Activated T-helper 2 cell treated with anti-CD3 and anti-CD28 coated beads, Interferon-gamma antibody, Interleukin-2, Interleukin-4, amounts not matched to agents 10 μg/mL and 5 μg/mL and 100 μg/mL, durations not matched to agents 14 hours and 24 hours and 36 hours (primary cell): ENCODE measurements at regions not wholly inside any gene's neighbourhood (a gene's known extent, or its start where the extent isn't known, plus 50 kb on each side); places are given as distances from the start of the nearest gene placed in this dataset.

ENCODE experiments used
- DNase-seq: peaks from one replicate; pipeline ENCODE4 v3.0.0; 2021; ENCODE audit warnings: low spot score
- H3K27ac Mint-ChIP-seq: one replicate; pipeline ENCODE4 v1.8.0; 2021; ENCODE audit warnings: mixed read lengths
- H3K27me3 Mint-ChIP-seq: one replicate; pipeline ENCODE4 v1.8.0; 2021; ENCODE audit warnings: low read depth, mixed read lengths
- H3K36me3 Mint-ChIP-seq: one replicate; pipeline ENCODE4 v1.8.0; 2021; ENCODE audit warnings: low read depth, mixed read lengths
- H3K4me1 Mint-ChIP-seq: one replicate; pipeline ENCODE4 v1.8.0; 2021; ENCODE audit warnings: low read depth, mixed read lengths
- H3K4me3 Mint-ChIP-seq: one replicate; pipeline ENCODE4 v1.8.0; 2021; ENCODE audit warnings: low read depth, mild to moderate bottlenecking, moderate library complexity, mixed read lengths
- H3K9me3 Mint-ChIP-seq: one replicate; pipeline ENCODE4 v1.8.0; 2021; ENCODE audit warnings: mixed read lengths
- intact Hi-C: fragments of 100-400 bp; cut with micrococcal nuclease; formaldehyde crosslinking; loops from one replicate; pipeline ENCODE4 v1.15.1; 2023

DNA sequence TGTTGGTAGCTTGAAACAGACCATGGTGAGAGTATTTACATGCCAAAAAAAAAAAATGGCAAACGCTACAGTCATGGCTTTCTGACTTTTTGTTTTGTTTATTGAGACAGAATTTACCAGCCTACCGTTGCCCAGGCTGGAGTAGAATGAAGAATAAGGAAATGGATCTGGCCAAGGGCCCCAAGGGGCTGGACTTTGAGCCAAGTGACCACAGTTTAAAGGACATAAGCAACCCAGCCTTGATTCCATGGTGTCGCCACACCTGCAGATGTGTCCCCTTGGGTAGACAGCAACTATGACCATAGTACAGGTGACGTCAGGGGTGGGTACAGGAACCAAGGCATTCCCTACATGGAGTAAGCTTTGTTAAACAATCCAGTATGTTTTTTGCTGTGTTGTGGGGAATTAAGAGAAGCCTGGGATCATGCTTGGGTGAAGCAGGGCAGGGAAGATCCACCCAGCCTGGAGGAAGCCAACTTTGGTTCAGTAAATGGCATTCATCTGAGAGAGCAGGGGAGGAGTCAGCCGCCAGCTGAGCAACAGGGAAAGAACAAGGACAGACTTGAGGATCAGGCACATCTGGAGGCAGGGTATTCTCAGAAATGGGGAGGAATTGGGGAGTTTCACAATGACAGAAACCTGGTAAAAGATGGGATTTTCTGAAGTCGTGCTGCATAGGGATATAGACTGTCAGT is 110.3 kb upstream of the SH3BP4 start:
- Mint-ChIP-seq H3K27ac (no peak overlapping the region), H3K9me3 (no peaks in the 10 kb centered on the region), H3K4me1 (no peaks in the 10 kb centered on the region), H3K27me3 (no peaks in the 10 kb centered on the region), H3K36me3 (no peaks in the 10 kb centered on the region), H3K4me3 (no peak overlapping the region)
- intact Hi-C loops: no loop called here
- DNase-seq: no peak

DNA sequence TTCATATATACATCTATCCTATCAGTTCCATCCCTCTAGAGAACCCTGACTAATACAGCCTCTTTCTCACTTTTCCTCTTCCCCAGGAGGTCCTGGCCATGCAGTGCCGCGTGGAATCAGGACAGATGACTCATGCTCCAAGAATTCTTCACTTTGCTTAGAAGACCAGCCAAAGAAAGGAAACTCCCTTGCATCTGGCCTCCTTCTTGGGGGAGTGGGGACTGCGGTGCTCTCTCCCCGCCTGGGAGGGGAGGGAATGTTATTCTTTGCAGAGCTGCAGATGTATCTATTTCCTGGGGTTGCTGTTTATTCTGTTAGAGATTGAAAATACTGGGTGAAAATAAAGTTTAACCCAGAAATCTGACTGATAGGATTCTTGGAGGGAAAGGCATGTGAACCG is 111.5 kb upstream of the SH3BP4 start:
- Mint-ChIP-seq H3K27me3 (no peaks in the 10 kb centered on the region), H3K4me1 (no peaks in the 10 kb centered on the region), H3K36me3 (no peaks in the 10 kb centered on the region), H3K4me3 (no peak overlapping the region), H3K27ac (no peak overlapping the region), H3K9me3 (no peaks in the 10 kb centered on the region)
- intact Hi-C loops: no loop called here
- no peak for DNase-seq

DNA sequence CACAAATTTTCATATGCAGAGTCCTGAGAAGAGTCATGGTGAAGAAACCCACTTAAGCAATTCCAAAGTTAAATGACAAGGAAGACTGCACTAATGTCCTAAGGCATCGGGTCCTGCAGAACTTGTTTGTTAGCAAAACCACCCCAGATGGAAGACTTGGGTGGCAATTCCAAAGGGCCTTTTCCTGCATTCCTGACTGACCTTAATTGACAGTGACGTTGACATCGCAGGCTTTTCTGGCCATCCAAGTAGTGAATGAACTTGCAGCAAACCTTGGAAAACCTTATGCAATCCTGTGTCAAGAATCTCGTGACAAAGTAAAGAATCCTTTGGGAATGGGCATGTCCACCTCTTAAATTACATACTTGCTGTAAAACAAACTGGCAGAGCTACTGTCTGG is 112.5 kb upstream of the SH3BP4 start:
- Mint-ChIP-seq H3K27me3 (no peaks in the 10 kb centered on the region), H3K27ac (no peak overlapping the region), H3K9me3 (no peaks in the 10 kb centered on the region), H3K36me3 (no peaks in the 10 kb centered on the region), H3K4me1 (no peaks in the 10 kb centered on the region), H3K4me3 (no peak overlapping the region)
- DNase-seq: no peak
- intact Hi-C loops: no loop called here

DNA sequence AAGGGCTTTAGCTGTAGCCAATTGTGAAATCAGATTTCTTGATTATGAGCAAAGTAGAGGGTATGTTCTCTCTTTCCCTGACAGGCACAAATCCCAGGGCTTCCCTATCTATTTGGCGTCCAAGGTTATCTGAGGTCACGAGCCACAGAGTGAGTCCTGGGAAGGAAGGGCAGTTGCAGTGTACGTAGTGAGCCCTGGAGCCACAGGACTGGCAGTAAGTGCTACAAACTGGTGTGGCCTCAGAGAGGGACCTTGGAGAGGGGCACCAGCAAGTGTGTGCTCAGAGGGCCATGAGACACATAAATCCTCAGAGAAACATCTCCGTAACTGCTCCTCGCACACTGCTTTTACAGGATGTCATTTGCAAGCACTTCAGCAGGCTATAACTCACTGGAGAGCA is 115.5 kb upstream of the SH3BP4 start:
- no peak for DNase-seq
- Mint-ChIP-seq H3K36me3 (no peaks in the 10 kb centered on the region), H3K9me3 (no peaks in the 10 kb centered on the region), H3K4me1 (no peaks in the 10 kb centered on the region), H3K4me3 (no peak overlapping the region), H3K27ac (no peak overlapping the region), H3K27me3 (no peaks in the 10 kb centered on the region)
- intact Hi-C loops: no loop called here

DNA sequence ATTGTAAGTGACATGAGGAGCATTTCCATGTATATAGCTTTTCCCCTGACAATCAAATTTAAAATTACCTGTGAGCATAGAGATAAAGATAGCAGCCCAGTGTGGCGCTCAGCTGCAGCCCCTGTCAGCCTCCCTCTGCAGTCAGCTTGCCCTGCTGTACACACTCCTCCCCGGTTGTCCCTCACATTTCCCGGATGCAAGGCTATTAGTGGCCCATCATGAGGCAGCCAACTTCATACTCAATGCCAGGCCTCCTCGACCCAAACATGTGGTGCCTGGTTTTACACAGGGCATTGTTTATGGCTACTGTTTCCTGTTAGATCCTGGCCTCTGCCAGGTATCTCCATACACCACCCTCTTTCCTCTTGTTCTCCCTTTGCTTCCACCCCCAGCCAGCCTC is 116.1 kb upstream of the SH3BP4 start:
- no peaks in the 10 kb centered on the region for H3K9me3 Mint-ChIP-seq
- no peak overlapping the region for H3K4me3 Mint-ChIP-seq
- no peak for DNase-seq
- no peaks in the 10 kb centered on the region for H3K27me3 Mint-ChIP-seq
- no peaks in the 10 kb centered on the region for H3K4me1 Mint-ChIP-seq
- H3K36me3 Mint-ChIP-seq: no peaks in the 10 kb centered on the region
- no peak overlapping the region for H3K27ac Mint-ChIP-seq
- intact Hi-C loops: no loop called here

DNA sequence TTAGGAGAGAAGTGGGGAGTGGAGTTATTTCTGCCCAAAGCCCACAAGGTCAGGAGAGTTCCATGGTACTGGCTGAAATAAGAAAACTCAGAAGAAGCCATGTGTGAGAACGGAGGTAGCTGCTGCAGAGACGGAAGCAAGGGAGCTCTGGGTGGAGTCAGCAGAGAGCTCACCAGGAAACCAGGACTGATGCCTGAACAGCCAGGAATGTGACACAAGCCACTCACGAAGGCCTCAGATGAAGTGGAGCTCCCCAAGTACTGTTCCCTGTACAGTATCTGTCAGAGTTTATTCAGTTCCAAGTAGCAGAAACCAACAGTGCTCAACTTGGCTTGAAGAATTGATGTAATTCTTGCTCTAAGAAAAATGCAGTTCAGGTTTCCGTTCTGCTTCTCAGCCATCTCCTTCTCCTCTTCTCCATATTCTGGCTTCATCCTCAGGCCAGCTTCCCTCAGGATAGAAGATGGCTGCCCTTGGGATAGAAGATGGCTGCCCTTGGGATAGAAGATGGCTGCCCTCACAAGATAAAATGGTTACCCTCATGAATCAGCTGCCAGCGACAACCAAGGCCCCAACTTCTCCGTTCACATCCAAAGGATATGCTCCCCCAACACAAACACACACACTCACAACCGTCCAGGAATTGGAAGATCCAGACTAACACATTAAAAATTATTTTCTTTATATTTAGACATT is 117.4 kb upstream of the SH3BP4 start:
- no peak for DNase-seq
- Mint-ChIP-seq H3K27ac (no peak overlapping the region), H3K9me3 (no peaks in the 10 kb centered on the region), H3K4me3 (no peak overlapping the region), H3K4me1 (no peaks in the 10 kb centered on the region), H3K36me3 (no peaks in the 10 kb centered on the region), H3K27me3 (no peaks in the 10 kb centered on the region)
- intact Hi-C loops: no loop called here

DNA sequence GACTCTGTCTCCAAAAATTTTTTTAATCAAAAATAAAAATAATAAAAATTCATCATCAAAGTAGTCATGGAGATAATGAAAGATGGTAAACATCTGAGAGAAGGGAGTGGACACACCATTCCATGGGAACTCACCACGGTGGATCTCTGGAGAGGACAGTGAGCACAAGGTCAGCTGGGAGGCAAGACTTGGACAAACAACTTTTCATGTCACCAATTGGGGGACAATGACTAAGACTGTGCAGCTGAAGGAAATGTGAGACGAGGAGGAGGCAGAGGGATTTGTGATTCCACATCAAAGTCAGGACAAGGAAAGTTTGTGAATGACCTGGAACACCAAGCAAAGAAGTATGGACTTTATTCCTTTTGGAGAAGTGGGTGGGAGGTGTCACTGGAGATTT is 121.0 kb upstream of the SH3BP4 start:
- H3K27ac Mint-ChIP-seq: no peak overlapping the region
- H3K36me3 Mint-ChIP-seq: no peaks in the 10 kb centered on the region
- intact Hi-C loops: no loop called here

DNA sequence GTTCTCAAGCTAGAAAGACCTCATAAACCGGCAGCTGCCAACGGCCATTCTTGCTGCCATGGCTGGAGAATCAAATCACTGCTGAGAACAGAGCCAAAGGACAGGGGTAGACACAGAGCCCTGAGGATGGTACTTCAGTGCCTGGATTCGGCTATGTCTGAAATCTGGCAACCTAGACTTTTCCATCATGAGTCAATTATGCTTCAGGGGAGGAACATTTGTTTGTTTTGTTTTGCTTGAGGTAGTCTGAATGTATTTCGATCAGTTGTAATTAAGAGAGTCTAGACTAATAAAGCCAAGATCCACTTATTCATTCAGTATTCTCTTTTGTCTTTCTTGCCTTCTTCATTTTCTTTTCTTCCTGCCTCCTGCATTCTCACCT is 122.8 kb upstream of the SH3BP4 start:
- H3K36me3 Mint-ChIP-seq: no peaks in the 10 kb centered on the region
- intact Hi-C loops: no loop called here
- H3K9me3 Mint-ChIP-seq: no peaks in the 10 kb centered on the region
- no peak for DNase-seq
- H3K4me3 Mint-ChIP-seq: no peak overlapping the region
- no peaks in the 10 kb centered on the region for H3K27me3 Mint-ChIP-seq
- H3K4me1 Mint-ChIP-seq: no peaks in the 10 kb centered on the region
- no peak overlapping the region for H3K27ac Mint-ChIP-seq

More for the DNA sequence above, 121.0 kb upstream of the SH3BP4 start:
- H3K27me3 Mint-ChIP-seq: no peaks in the 10 kb centered on the region
- no peaks in the 10 kb centered on the region for H3K9me3 Mint-ChIP-seq
- no peak for DNase-seq
- no peak overlapping the region for H3K4me3 Mint-ChIP-seq
- H3K4me1 Mint-ChIP-seq: no peaks in the 10 kb centered on the region

DNA sequence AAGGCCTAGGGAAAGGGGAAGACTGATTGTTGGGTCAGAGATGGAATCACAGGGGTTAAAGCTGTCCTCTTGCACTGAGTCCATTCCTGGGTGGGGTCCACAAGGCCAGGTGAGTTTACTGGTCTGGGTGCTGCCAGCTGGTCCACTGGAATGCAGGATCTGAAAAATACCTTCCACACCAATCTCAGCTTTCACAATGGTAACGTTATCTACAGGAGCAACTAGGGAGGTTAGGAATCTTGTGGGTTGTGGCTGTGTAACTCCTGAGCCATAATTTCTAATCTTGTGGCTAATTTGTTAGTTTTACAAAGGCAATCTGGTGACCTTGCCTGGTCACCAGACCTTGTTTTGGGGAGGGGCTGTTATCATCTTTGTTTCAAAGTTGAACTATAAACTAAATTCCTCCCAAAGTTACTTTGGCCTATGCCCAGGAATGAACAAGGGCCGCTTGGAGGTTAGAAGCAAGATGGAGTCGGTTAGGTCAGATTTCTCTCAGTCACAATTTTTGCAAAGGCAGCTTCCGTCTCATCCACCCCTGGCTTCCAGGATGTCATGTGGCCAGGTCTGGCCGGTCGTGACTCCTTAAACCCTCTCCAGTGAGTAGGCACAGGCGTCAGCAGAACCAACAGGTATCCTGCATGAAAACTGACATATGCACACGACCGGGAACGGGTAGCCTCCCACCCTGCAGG is 123.3 kb upstream of the SH3BP4 start:
- Mint-ChIP-seq H3K4me3 (no peak overlapping the region), H3K9me3 (no peaks in the 10 kb centered on the region), H3K27me3 (no peaks in the 10 kb centered on the region), H3K27ac (no peak overlapping the region), H3K36me3 (no peaks in the 10 kb centered on the region), H3K4me1 (no peaks in the 10 kb centered on the region)
- DNase-seq: no peak
- intact Hi-C loops: no loop called here

DNA sequence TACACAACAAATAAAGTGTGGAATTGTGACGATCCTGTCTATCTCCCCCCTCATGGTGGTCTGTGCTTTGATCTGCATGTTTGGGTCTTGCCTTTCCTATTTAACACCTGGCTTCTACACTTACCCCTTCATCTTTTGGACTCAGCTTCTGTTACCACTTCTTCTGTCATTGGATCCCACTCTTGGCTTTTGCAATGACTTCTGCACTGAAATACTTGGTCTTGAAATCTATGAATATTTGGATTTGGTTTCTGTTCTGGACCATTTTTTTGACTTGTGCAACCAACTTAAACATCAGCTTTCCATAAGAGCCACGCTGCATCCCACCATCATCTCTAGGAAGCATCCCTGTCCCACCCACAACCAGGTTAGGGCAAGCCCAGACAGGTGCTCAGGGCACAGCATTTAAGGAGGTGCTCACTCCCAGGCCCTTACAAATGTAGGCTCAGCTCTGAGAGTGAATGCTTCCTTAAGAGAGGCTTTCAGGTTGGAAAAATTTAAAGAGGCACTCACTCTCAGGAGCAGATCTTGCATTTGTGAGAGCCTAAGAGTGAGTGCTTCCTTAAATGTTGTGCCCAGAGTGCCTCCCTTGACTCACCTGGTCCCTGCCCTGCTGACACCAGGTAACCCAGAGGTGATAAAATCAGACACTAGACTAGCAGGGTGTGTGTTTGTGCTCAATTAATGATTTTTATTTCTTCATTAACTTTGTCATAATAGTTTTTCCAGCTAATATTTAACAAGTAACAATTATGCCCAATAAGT is 124.5 kb upstream of the SH3BP4 start:
- no peak overlapping the region for H3K27ac Mint-ChIP-seq
- no peak for DNase-seq
- H3K4me1 Mint-ChIP-seq: no peaks in the 10 kb centered on the region
- no peaks in the 10 kb centered on the region for H3K9me3 Mint-ChIP-seq
- intact Hi-C loops: no loop called here
- H3K36me3 Mint-ChIP-seq: no peaks in the 10 kb centered on the region
- no peaks in the 10 kb centered on the region for H3K27me3 Mint-ChIP-seq
- no peak overlapping the region for H3K4me3 Mint-ChIP-seq

DNA sequence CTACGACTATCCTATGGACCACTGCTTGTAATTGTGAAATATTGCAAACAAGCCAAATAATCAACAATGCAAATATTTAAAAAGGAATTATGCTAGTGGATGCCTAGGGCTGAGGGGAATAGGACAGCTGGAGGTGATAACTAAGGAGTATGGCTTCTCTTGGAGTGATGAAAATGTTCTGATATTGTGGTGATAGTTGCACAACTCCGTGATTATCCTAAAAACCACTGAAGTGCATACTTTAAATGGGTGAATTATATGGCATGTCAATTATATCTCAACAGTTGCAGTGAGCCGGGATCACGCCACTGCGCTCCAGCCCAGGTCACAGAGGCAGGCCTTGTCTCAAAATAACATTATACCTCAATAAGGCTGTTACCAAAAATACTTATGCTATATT is 125.1 kb upstream of the SH3BP4 start:
- H3K9me3 Mint-ChIP-seq: no peaks in the 10 kb centered on the region
- H3K4me3 Mint-ChIP-seq: no peak overlapping the region
- intact Hi-C loops: no loop called here
- H3K36me3 Mint-ChIP-seq: no peaks in the 10 kb centered on the region
- no peaks in the 10 kb centered on the region for H3K27me3 Mint-ChIP-seq
- H3K4me1 Mint-ChIP-seq: no peaks in the 10 kb centered on the region
- no peak overlapping the region for H3K27ac Mint-ChIP-seq
- DNase-seq: no peak

DNA sequence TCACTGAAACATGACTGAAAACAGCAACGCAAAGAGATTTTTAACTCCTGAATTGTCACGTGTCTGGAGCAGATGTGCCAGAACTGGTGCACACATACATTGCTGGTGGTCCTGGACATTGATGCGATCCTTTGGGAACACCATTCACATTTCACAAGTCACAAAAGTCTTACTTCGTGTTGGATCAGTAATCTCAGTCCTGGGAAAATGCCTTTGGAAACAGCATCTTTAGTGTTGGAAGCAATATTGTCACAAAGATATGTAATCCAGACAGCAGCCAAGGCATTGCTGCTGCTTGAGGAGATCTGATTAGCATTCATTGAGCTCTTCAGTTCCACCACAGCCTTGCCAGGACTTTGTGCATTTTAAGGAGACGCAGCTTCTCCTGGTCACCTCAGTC is 126.2 kb upstream of the SH3BP4 start:
- Mint-ChIP-seq H3K4me3 (no peak overlapping the region), H3K9me3 (no peaks in the 10 kb centered on the region), H3K27ac (no peak overlapping the region), H3K36me3 (no peaks in the 10 kb centered on the region), H3K4me1 (no peaks in the 10 kb centered on the region), H3K27me3 (no peaks in the 10 kb centered on the region)
- intact Hi-C loops: no loop called here
- DNase-seq: no peak

DNA sequence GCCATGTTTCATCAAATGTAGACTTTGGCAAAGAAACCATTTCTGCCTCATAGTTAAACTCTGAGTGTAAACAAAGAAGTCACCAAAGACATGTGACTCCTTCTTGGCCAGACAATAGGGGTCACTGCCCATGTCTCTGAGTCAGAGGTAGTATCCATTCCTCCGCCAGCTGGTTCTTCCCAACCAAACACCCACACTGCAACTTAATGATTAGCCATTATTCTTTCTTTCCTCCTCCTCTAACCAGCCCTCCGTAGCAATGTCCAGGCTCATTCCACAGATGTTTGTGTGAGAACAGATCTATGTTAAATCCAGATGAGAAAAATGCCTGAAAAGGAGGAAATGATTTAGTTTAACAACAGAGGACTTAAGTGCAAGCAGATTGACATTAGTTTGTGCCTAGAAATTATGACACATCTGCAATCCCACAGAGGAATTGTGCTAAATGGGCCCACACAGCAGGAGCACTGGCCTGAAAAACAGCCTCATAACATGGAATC is 127.9 kb upstream of the SH3BP4 start:
- H3K27me3 Mint-ChIP-seq: no peaks in the 10 kb centered on the region

More for the DNA sequence above, 127.9 kb upstream of the SH3BP4 start:
- Mint-ChIP-seq H3K9me3 (no peaks in the 10 kb centered on the region), H3K4me3 (no peak overlapping the region), H3K27ac (no peak overlapping the region), H3K4me1 (no peaks in the 10 kb centered on the region), H3K36me3 (no peaks in the 10 kb centered on the region)
- DNase-seq: no peak
- intact Hi-C loops: no loop called here
